HG03378 (cell line): ENCODE measurements at regions not wholly inside any gene's neighbourhood (a gene's known extent, or its start where the extent isn't known, plus 50 kb on each side); places are given as distances from the start of the nearest gene placed in this dataset.

ENCODE experiments used
- ATAC-seq: cut with Tn5 transposase; IDR thresholded peaks from one replicate; pipeline ENCODE4 v1.9.1; 2021; ENCODE audit warnings: mild to moderate bottlenecking, moderate library complexity; ENCODE audit not compliant: unreplicated experiment

DNA sequence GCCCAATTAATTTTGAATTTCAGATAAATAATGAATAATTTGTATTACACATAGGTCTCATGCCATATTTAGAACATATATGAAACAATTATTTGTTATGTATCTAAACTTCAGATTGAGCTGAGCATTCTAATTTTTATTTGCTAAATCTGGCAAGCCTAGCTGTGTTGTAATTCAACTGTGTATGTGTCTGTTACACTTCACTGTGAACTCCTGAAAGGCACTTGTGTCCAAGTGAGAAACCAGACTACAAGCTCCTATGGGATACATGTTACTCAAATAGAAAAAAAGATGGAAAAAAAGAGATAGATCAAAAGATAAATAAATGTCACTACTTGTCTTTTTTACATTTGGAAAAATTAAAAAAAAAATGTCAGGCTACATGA, 56.5 kb upstream of the ANKRD55 start:
- no peak for ATAC-seq

DNA sequence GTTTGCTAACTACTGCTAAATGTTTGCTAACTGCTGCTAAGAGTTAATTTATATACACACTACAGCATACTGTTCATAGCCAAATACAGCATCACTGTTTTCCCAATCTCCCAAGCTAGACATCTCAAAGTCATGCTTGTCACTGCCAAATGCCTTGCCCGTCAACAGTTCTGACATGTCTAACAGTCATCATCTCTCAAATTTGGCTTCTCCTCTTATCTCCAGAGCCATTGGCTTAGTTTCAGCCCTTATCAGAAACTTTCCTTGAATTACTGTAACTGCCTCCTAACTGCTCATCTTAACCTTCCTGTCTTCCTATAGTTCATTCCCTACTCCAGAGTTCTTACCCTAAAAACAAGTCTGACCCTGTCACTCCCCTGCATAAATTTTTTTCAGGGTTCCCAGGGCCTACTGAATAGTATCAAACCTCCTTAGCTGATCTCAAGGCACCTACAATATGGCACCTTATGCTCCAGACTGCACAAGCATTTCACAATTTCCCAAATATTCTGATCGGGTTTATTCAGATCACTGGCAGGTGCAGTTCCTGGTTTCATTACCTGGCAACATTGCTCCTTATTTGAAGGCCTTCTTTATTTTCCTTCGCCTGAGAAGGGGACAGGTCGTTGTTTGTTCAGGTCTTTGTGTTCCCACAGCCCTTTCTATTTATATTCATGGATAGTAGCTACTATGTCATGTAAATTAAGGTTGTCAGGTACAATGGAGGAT, 55.9 kb upstream of the ANKRD55 start:
- no peak for ATAC-seq

DNA sequence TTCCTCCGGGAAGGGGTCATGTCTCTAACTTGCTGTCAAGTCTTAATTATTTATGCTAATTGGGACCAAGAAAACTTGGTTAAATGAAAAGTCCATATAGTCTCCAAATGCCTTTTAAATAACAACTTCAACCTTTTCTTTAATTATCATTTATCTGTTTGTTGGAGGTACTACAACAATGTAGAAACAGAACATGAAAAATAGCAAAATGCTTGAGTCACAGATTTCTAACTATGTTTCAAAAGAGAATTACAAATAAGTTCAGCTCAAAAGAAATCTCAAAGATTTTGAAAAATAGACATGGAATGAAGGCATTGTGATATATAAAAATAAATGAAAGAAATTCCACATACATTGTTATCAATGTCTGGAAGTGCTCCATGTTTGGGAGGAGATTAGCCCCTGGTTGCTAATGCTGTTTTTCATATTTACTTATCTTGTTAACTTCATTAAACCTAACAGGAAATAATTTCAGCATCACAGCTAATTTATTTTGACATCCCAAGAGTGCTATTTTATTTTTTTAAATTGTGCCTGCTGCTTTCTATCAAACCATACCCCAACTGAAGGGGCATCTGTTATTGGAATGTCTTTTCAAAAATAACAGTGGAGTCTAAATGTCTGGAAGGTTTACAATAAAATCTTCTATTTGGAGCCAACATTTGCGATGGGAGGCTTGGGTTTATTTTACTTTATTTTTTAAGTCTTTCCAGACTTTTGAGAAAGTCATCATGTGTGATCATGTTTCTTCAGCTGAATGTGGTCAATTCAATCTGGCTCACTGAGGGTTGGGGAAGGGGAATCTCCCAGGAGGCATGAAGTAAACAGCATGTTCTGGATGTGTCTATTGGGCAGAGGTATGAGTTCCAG, 53.1 kb upstream of the ANKRD55 start:
- ATAC-seq, result no peak

DNA sequence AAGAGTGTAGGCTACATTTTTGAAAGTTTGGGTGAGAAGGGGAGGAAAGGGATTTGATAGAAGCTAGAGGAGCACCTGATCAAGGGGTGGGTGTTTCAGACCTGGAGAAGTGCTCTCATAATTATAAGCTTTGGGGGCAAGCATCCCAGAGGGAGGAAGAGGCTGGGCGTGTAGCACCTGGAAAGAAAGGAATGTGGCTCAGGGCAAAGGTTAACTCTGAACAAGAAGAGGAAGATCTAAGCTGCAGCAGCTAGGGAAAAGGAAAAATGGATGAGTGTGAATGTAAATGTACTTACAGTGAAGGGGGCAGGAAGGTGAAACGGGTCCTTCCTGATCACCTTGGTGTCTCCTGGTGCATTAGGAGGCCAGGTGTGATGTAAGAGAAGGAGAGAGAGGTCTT, 49.8 kb upstream of the ANKRD55 start:
- no peak for ATAC-seq
